ENCODE measurements at regions not wholly inside any gene's neighbourhood (a gene's known extent, or its start where the extent isn't known, plus 50 kb on each side); places are given as distances from the start of the nearest gene placed in this dataset.

GRCh38 chr3:34305266-34305665 lies 506.8 kb downstream of the PDCD6IP start (continued):
- TF ChIP-seq ZNF462 (CRISPR knock-in tag; IDR thresholded peaks at IDR 0.05), result no peak

- Mint-ChIP-seq H3K4me3 (no peak overlapping the region), H3K27ac (no peak overlapping the region), H3K36me3 (ENCODE audit: low read depth) (peaks cover 5% of the 10 kb centered on the region; the same call in 1 of the 3 replicates), H3K9me3 (peaks cover 7% of the 10 kb centered on the region), H3K27me3 (ENCODE audit: insufficient read depth, low read depth, poor library complexity) (peaks cover 2% of the 10 kb centered on the region), H3K4me1 (peaks cover 7% of the 10 kb centered on the region)
- H3F3A ChIP-seq (replicated peaks; ENCODE audit: low read depth), result no peaks in the 10 kb centered on the region
- peaks cover 11% of the 10 kb centered on the region for H3K9me2 ChIP-seq (ENCODE audit: insufficient read depth)
- H3K27ac ChIP-seq (ENCODE audit: low read depth), result no peak overlapping the region
- no peak overlapping the region for H3K4me2 ChIP-seq
- H3K27me3 ChIP-seq (ENCODE audit: insufficient read depth), result no peaks in the 10 kb centered on the region
- no peaks in the 10 kb centered on the region for H4K20me1 ChIP-seq (replicated peaks; ENCODE audit: insufficient read depth)
- no peak for ATAC-seq
- no peaks in the 10 kb centered on the region for H3K79me2 ChIP-seq (replicated peaks; ENCODE audit: insufficient read depth)
- no peaks in the 10 kb centered on the region for H3K4me1 ChIP-seq (ENCODE audit: insufficient read depth)
- no peak for DNase-seq (ENCODE audit: low spot score)
- peak overlapping the region; percentile 68; the same call in 1 of the 2 replicates for H2AFZ ChIP-seq
- no peaks in the 10 kb centered on the region for H3K36me3 ChIP-seq (ENCODE audit: insufficient read depth)
- H3K4me3 ChIP-seq, result no peak overlapping the region
- no peak for TF ChIP-seq JUNB (IDR thresholded peaks at IDR 0.05; ENCODE audit: unreplicated experiment)
- no peak for TF ChIP-seq EZH2phosphoT487 (IDR thresholded peaks at IDR 0.05; ENCODE audit: unreplicated experiment)
- no peak for TF ChIP-seq NANOG (IDR thresholded peaks at IDR 0.05; ENCODE audit: borderline replicate concordance)
- no peak for TF ChIP-seq REST (IDR thresholded peaks at IDR 0.05; ENCODE audit: unreplicated experiment)
- no peak for TF ChIP-seq POLR2AphosphoS5 (IDR thresholded peaks at IDR 0.05; ENCODE audit: low read depth)
- no peak for TF ChIP-seq STAT1 (IDR thresholded peaks at IDR 0.05; ENCODE audit: unreplicated experiment)
- TF ChIP-seq ETS1 (IDR thresholded peaks at IDR 0.05), result no peak
- TF ChIP-seq CREB1 (CRISPR knock-in tag; IDR thresholded peaks at IDR 0.05; ENCODE audit: low read depth), result no peak
Measured at GRCh38 chr3:34312684-34313083, 514.3 kb downstream of the PDCD6IP start.

Measured in GM23338 (cell line).